SK-MEL-5 (cell line): ENCODE measurements at regions not wholly inside any gene's neighbourhood (a gene's known extent, or its start where the extent isn't known, plus 50 kb on each side); places are given as distances from the start of the nearest gene placed in this dataset.
A peak's percentile ranks its signal among the peaks of the same experiment; 100 is the strongest.
"Not testable (repeated sequence)": the region's sequence is repeated elsewhere in the genome, so short reads cannot be mapped to it uniquely, and the experiment has no call there.

Source experiments
- DNase-seq: peaks from one replicate; pipeline ENCODE4 v3.0.0-alpha.2; 2016; ENCODE audit warnings: low read depth, low spot score
- in situ Hi-C: cut with HindIII; loops from 2 replicates; pipeline ENCODE4 v1.10.0; 2016; ENCODE audit warnings: low sequenced_read_pairs, high pct_unique_total_duplicates, low pct_unique_long_range_greater_than_20kb

- in situ Hi-C loops, result no loop called here
- DNase-seq, result peak; percentile 32
Measured at GRCh38 chr4:60463857-60464502, 736.1 kb upstream of the ADGRL3 start.

GRCh38 chr4:60482921-60483351, 717.2 kb upstream of the ADGRL3 start:
- in situ Hi-C loops, result no loop called here

GRCh38 chr4:60485276-60485675, 714.9 kb upstream of the ADGRL3 start:
- no peak for DNase-seq
- in situ Hi-C loops, result no loop called here

More at GRCh38 chr4:60482921-60483351, 717.2 kb upstream of the ADGRL3 start:
- no peak for DNase-seq

GRCh38 chr4:60487118-60487761, 712.9 kb upstream of the ADGRL3 start:
- DNase-seq, in situ Hi-C loops: not testable (repeated sequence)

GRCh38 chr4:60500810-60501209, 699.3 kb upstream of the ADGRL3 start:
- in situ Hi-C loops, result no loop called here
- DNase-seq, result no peak

- no peak for DNase-seq
- in situ Hi-C loops, result no loop called here
Measured at GRCh38 chr4:60502733-60503132, 697.4 kb upstream of the ADGRL3 start.

- DNase-seq, result no peak
- in situ Hi-C loops, result no loop called here
Measured at GRCh38 chr4:60506061-60506460, 694.1 kb upstream of the ADGRL3 start.

GRCh38 chr4:60522265-60522664, 677.9 kb upstream of the ADGRL3 start:
- in situ Hi-C loops, result no loop called here
- DNase-seq, result no peak

GRCh38 chr4:60531776-60532379, 668.2 kb upstream of the ADGRL3 start:
- DNase-seq, result no peak
- in situ Hi-C loops, result no loop called here

GRCh38 chr4:60544981-60545380, 655.1 kb upstream of the ADGRL3 start:
- no peak for DNase-seq
- in situ Hi-C loops, result no loop called here

- in situ Hi-C loops, result no loop called here
- no peak for DNase-seq
Measured at GRCh38 chr4:60562334-60562733, 637.8 kb upstream of the ADGRL3 start.

- in situ Hi-C loops, result no loop called here
- no peak for DNase-seq
Measured at GRCh38 chr4:60565558-60565957, 634.6 kb upstream of the ADGRL3 start.

- in situ Hi-C loops, result no loop called here
Measured at GRCh38 chr4:60575336-60575735, 624.8 kb upstream of the ADGRL3 start.

GRCh38 chr4:60579335-60579734, 620.8 kb upstream of the ADGRL3 start:
- no peak for DNase-seq
- in situ Hi-C loops, result no loop called here

More at GRCh38 chr4:60575336-60575735, 624.8 kb upstream of the ADGRL3 start:
- DNase-seq, result no peak

GRCh38 chr4:60581919-60582536, 618.1 kb upstream of the ADGRL3 start:
- DNase-seq, result no peak
- in situ Hi-C loops, result no loop called here

GRCh38 chr4:60588556-60588955, 611.6 kb upstream of the ADGRL3 start:
- no peak for DNase-seq

GRCh38 chr4:60589425-60589824, 610.7 kb upstream of the ADGRL3 start:
- in situ Hi-C loops, result no loop called here
- no peak for DNase-seq

More at GRCh38 chr4:60588556-60588955, 611.6 kb upstream of the ADGRL3 start:
- in situ Hi-C loops, result no loop called here

- in situ Hi-C loops, result no loop called here
- no peak for DNase-seq
Measured at GRCh38 chr4:60590116-60590515, 610.0 kb upstream of the ADGRL3 start.
